GM12878 (cell line): ENCODE measurements at regions not wholly inside any gene's neighbourhood (a gene's known extent, or its start where the extent isn't known, plus 50 kb on each side); places are given as distances from the start of the nearest gene placed in this dataset.

Source experiments
- ATAC-seq: fragments of 200-7000 bp; cut with Tn5 transposase; 3 replicates; pipeline ENCODE4 v1.9.1; 2020; ENCODE audit warnings: mild to moderate bottlenecking, moderate library complexity
- BruUV-seq: library from RNA; stranded (reverse); fragments of 400-500 nt; replicated peaks from 2 replicates; lab custom pipeline; 2021; lab: Mats Ljungman, UMichigan
- CTCF ChIA-PET: fragments of 300-600 bp; sonication (Branson Sonifier 250); formaldehyde crosslinking; extraction: SDS; loops from one replicate; lab custom pipeline; 2021; ENCODE audit warnings: inconsistent platforms; lab: Yijun Ruan, JAX
- POLR2A ChIA-PET: fragments of 350-600 bp; formaldehyde crosslinking; extraction: SDS; loops from one replicate; lab custom pipeline; 2021; ENCODE audit warnings: inconsistent platforms; lab: Charles Lee
- RAD21 ChIA-PET: fragments of 300-600 bp; sonication (Branson Sonifier 250); formaldehyde crosslinking; loops from one replicate; lab custom pipeline; 2023; ENCODE audit warnings: antibody characterized with exemption; ENCODE audit not compliant: unreplicated experiment; lab: Charles Lee
- SMC1A ChIA-PET: fragments of 300-600 bp; sonication (Branson Sonifier 250); formaldehyde crosslinking; loops from one replicate; lab custom pipeline; 2023; ENCODE audit not compliant: unreplicated experiment, uncharacterized antibody; lab: Charles Lee
- DNase-seq: peaks from one replicate; pipeline ENCODE4 v3.0.0-alpha.2; 2011; ENCODE audit warnings: low read depth, low spot score
- FAIRE-seq: peaks from 3 replicates; lab custom pipeline; 2011; peaks lifted over from hg19 to GRCh38; lab: Jason Lieb, UNC
- H2AFZ ChIP-seq: 2 replicates; pipeline ENCODE4 v1.6.0; 2011; ENCODE audit warnings: low read depth, low read length, control low read depth; ENCODE audit not compliant: control insufficient read depth
- H3K27ac ChIP-seq: 2 replicates; pipeline ENCODE4 v1.5.1; 2011; ENCODE audit warnings: control low read depth; ENCODE audit not compliant: control insufficient read depth, insufficient read depth
- H3K27me3 ChIP-seq, 2 experiments: replicated peaks in 1 of 2; 2 replicates each; pipeline versions ENCODE4 v1.6.0 to v1.6.1; 2011; ENCODE audit warnings: low read length in 1 of 2; ENCODE audit not compliant: control insufficient read depth in 2 of 2, insufficient read depth in 2 of 2
- H3K36me3 ChIP-seq, 2 experiments: 2 replicates each; pipeline ENCODE4 v1.5.1; 2011; ENCODE audit warnings: low read length in 1 of 2; ENCODE audit not compliant: control insufficient read depth in 2 of 2, insufficient read depth in 2 of 2
- H3K4me1 ChIP-seq: 2 replicates; pipeline ENCODE4 v1.6.1; 2011; ENCODE audit warnings: mild to moderate bottlenecking, low read length, moderate library complexity, mixed read lengths; ENCODE audit not compliant: control insufficient read depth, insufficient read depth
- H3K4me2 ChIP-seq: 2 replicates; pipeline ENCODE4 v1.6.0; 2011; ENCODE audit warnings: control low read depth; ENCODE audit not compliant: control insufficient read depth, insufficient read depth
- H3K4me3 ChIP-seq: fragments of 200-600 bp; sonication (generic); 2 replicates; pipeline ENCODE4 v1.5.1; 2016
- H3K79me2 ChIP-seq: 2 replicates; pipeline ENCODE4 v1.6.0; 2011; ENCODE audit warnings: low read length; ENCODE audit not compliant: control insufficient read depth, insufficient read depth
- H3K9ac ChIP-seq: 2 replicates; pipeline ENCODE4 v1.8.0; 2011; ENCODE audit warnings: low read length, control low read depth, mixed read lengths; ENCODE audit not compliant: control insufficient read depth, insufficient read depth
- H3K9me3 ChIP-seq: replicated peaks from 3 replicates; pipeline ENCODE4 v1.5.1; 2011; ENCODE audit warnings: mild to moderate bottlenecking, low read length; ENCODE audit not compliant: control insufficient read depth, insufficient read depth
- H4K20me1 ChIP-seq: 2 replicates; pipeline ENCODE4 v1.6.0; 2011; ENCODE audit not compliant: control insufficient read depth, insufficient read depth
- ATF7 ChIP-seq: fragments of 450-650 bp; IDR thresholded peaks from 2 replicates; pipeline ENCODE4 v1.6.1; 2016; ENCODE audit warnings: low read depth, mild to moderate bottlenecking
- BCL3 ChIP-seq: IDR thresholded peaks from 2 replicates; pipeline ENCODE4 v1.6.1; 2011; ENCODE audit warnings: borderline replicate concordance, low read depth, mild to moderate bottlenecking, moderate library complexity, low read length; ENCODE audit not compliant: insufficient read depth, poor library complexity, severe bottlenecking
- CBX3 ChIP-seq: fragments of 200-600 bp; sonication (generic); IDR thresholded peaks from 2 replicates; pipeline ENCODE4 v1.6.1; 2016; ENCODE audit warnings: low read depth, borderline replicate concordance
- CTCF ChIP-seq, 3 experiments: IDR thresholded peaks in 2 of 3; conservative IDR thresholded peaks in 1 of 3; 2 replicates each; pipeline ENCODE4 v1.5.1; 2011; ENCODE audit warnings: low read depth in 3 of 3, low read length in 3 of 3, mild to moderate bottlenecking in 3 of 3, control low read depth in 2 of 3, moderate library complexity in 2 of 3, inconsistent platforms in 1 of 3, mixed read lengths in 1 of 3; ENCODE audit not compliant: control insufficient read depth in 2 of 3, insufficient read depth in 1 of 3; ENCODE audit errors: extremely low read depth in 1 of 3
- HCFC1 ChIP-seq: fragments of 150-350 bp; IDR thresholded peaks from 2 replicates; pipeline ENCODE4 v1.6.1; 2014; ENCODE audit warnings: low read length
- IKZF1 ChIP-seq: fragments of 450-650 bp; conservative IDR thresholded peaks from 2 replicates; pipeline ENCODE4 v1.6.1; 2017; ENCODE audit warnings: antibody characterized with exemption, mild to moderate bottlenecking
- KAT2A ChIP-seq: conservative IDR thresholded peaks from 2 replicates; pipeline ENCODE4 v1.6.1; 2011; ENCODE audit warnings: low read depth, low read length; ENCODE audit not compliant: control insufficient read depth
- PKNOX1 ChIP-seq: fragments of 450-650 bp; IDR thresholded peaks from 2 replicates; pipeline ENCODE4 v1.6.1; 2016; ENCODE audit warnings: mild to moderate bottlenecking
- PML ChIP-seq: IDR thresholded peaks from 2 replicates; pipeline ENCODE4 v1.6.1; 2012; ENCODE audit warnings: low read length, inconsistent platforms
- POLR2AphosphoS5 ChIP-seq: IDR thresholded peaks from 2 replicates; pipeline ENCODE4 v1.6.1; 2011; ENCODE audit warnings: mild to moderate bottlenecking, low read length, inconsistent platforms
- SIN3A ChIP-seq: IDR thresholded peaks from 2 replicates; pipeline ENCODE4 v1.6.1; 2012; ENCODE audit warnings: low read depth, low read length, improper control_type of control experiment
- SMARCA5 ChIP-seq: fragments of 450-650 bp; IDR thresholded peaks from 2 replicates; pipeline ENCODE4 v1.6.1; 2017; ENCODE audit warnings: mild to moderate bottlenecking
- SRF ChIP-seq, 2 experiments: IDR thresholded peaks; 2 replicates each; pipeline ENCODE4 v1.6.1; 2011; ENCODE audit warnings: low read depth in 2 of 2, low read length in 2 of 2, mild to moderate bottlenecking in 1 of 2, moderate library complexity in 1 of 2
- SUPT20H ChIP-seq: IDR thresholded peaks from 2 replicates; pipeline ENCODE4 v1.6.1; 2011; ENCODE audit warnings: low read depth, mild to moderate bottlenecking, low read length, moderate library complexity, borderline replicate concordance; ENCODE audit not compliant: control insufficient read depth
- YY1 ChIP-seq: IDR thresholded peaks from 2 replicates; pipeline ENCODE4 v1.6.1; 2011; ENCODE audit warnings: low read depth, mild to moderate bottlenecking, low read length
- WGBS: methylation state at CpG from one replicate; pipeline ENCODE4 v1.1.6; 2016; ENCODE audit warnings: low lambda C conversion rate; ENCODE audit not compliant: insufficient replicate concordance, insufficient coverage; ENCODE audit errors: missing lambda C conversion rate; 5-methylcytosine and 5-hydroxymethylcytosine counted together
- in situ Hi-C: fragments of 300-500 bp; cut with MboI; formaldehyde crosslinking; loops from 9 replicates; pipeline ENCODE4 v1.14.3; 2018; ENCODE audit warnings: mixed read lengths
- intact Hi-C: fragments of 100-400 bp; cut with micrococcal nuclease; formaldehyde crosslinking; loops from one replicate; pipeline ENCODE4 v1.14.2; 2022; ENCODE audit not compliant: unreplicated experiment

GRCh38 chr22:49620003-49620556, 207.6 kb downstream of the BRD1 start:
- no peak overlapping the region for H3K4me2 ChIP-seq
- no TSS peak for BruUV-seq
- no peak for ATAC-seq
- TF ChIP-seq CBX3, result no peak
- 81% methylated on average over 19 of the region's 19 CpGs for WGBS
- H3K9ac ChIP-seq, result no peak overlapping the region
- ChIA-PET POLR2A (no interaction called here), RAD21 (no interaction called here), CTCF (no interaction called here), SMC1A (no interaction called here)
- H4K20me1 ChIP-seq, result no peaks in the 10 kb centered on the region
- H3K4me3 ChIP-seq, result no peak overlapping the region
- H2AFZ ChIP-seq, result no peak overlapping the region
- no peaks in the 10 kb centered on the region for H3K27me3 ChIP-seq
- H3K36me3 ChIP-seq, result no peaks in the 10 kb centered on the region; a peak in 2 of 4 replicates
- intact Hi-C loops (no loop called here), in situ Hi-C loops (no loop called here)
- no peak for FAIRE-seq
- H3K4me1 ChIP-seq, result no peaks in the 10 kb centered on the region
- no peaks in the 10 kb centered on the region; the same call in 2 of the 3 replicates for H3K9me3 ChIP-seq
- H3K79me2 ChIP-seq, result no peaks in the 10 kb centered on the region
- H3K27ac ChIP-seq, result no peak overlapping the region
- DNase-seq, result no peak

GRCh38 chr22:49619301-49619700, 208.4 kb downstream of the BRD1 start:
- Histone ChIP-seq H3K9ac (no peak overlapping the region), H3K27ac (no peak overlapping the region), H3K79me2 (no peaks in the 10 kb centered on the region), H3K9me3 (no peaks in the 10 kb centered on the region; the same call in 2 of the 3 replicates), H3K4me1 (no peaks in the 10 kb centered on the region), H3K4me3 (no peak overlapping the region), H3K27me3 (no peaks in the 10 kb centered on the region), H3K36me3 (no peaks in the 10 kb centered on the region; a peak in 2 of 4 replicates), H4K20me1 (no peaks in the 10 kb centered on the region), H3K4me2 (no peak overlapping the region), H2AFZ (no peak overlapping the region)
- intact Hi-C loops (no loop called here), in situ Hi-C loops (no loop called here)
- FAIRE-seq (no peak), DNase-seq (no peak), ATAC-seq (no peak)
- POLR2A ChIA-PET, result no interaction called here
- BruUV-seq, result no TSS peak
- RAD21 ChIA-PET, result no interaction called here
- WGBS, result 69% methylated on average over 13 of the region's 13 CpGs
- SMC1A ChIA-PET, result no interaction called here
- CTCF ChIA-PET, result no interaction called here
- TF ChIP-seq ATF7, result no peak
- no peak for TF ChIP-seq KAT2A
- no peak for TF ChIP-seq BCL3
- no peak for TF ChIP-seq SUPT20H
- TF ChIP-seq PML, result no peak
- no peak for TF ChIP-seq SMARCA5
- TF ChIP-seq POLR2AphosphoS5, result no peak
- TF ChIP-seq YY1, result no peak
- no peak for TF ChIP-seq PKNOX1
- no peak for TF ChIP-seq SIN3A
- TF ChIP-seq SRF (IDR thresholded peaks at IDR 0.05; ENCODE audit: low read depth in 2 of 2, low read length in 2 of 2), result no peak
- no peak for TF ChIP-seq HCFC1
- no peak for TF ChIP-seq IKZF1
- no peak for TF ChIP-seq CTCF (IDR thresholded peaks at IDR 0.05 in 2 of 3, conservative IDR thresholded peaks at IDR 0.05 in 1 of 3; ENCODE audit: control insufficient read depth in 2 of 3, extremely low read depth in 1 of 3, insufficient read depth in 1 of 3, low read depth in 3 of 3, low read length in 3 of 3)
